HEK293T (cell line): ENCODE measurements at regions not wholly inside any gene's neighbourhood (a gene's known extent, or its start where the extent isn't known, plus 50 kb on each side); places are given as distances from the start of the nearest gene placed in this dataset.

Experiments used
- CTCF ChIA-PET: fragments of 350-600 bp; formaldehyde crosslinking; extraction: SDS; loops from one replicate; lab custom pipeline; 2021; ENCODE audit warnings: antibody characterized with exemption, inconsistent platforms; lab: Yijun Ruan, JAX
- POLR2A ChIA-PET: fragments of 350-600 bp; formaldehyde crosslinking; extraction: SDS; loops from one replicate; lab custom pipeline; 2020; ENCODE audit warnings: antibody characterized with exemption, inconsistent platforms; lab: Yijun Ruan, JAX
- DNase-seq: peaks from one replicate; pipeline ENCODE4 v3.0.0; 2012; ENCODE audit warnings: mixed read lengths; ENCODE audit errors: extremely low spot score
- ARNT ChIP-seq: fragments of 450-650 bp; IDR thresholded peaks from 2 replicates; pipeline ENCODE4 v1.6.1; 2017; ENCODE audit warnings: mild to moderate bottlenecking
- BHLHE40 ChIP-seq: fragments of 450-650 bp; IDR thresholded peaks from 2 replicates; pipeline ENCODE4 v1.6.1; 2016; ENCODE audit warnings: mild to moderate bottlenecking, moderate library complexity, borderline replicate concordance
- CTBP1 ChIP-seq: fragments of 450-650 bp; IDR thresholded peaks from 2 replicates; pipeline ENCODE4 v1.6.1; 2016; ENCODE audit warnings: borderline replicate concordance
- ELF4 ChIP-seq: fragments of 450-650 bp; IDR thresholded peaks from 2 replicates; pipeline ENCODE4 v1.6.1; 2017; ENCODE audit warnings: antibody characterized with exemption
- FOXA1 ChIP-seq: fragments of 450-650 bp; IDR thresholded peaks from 2 replicates; pipeline ENCODE4 v1.6.1; 2016; ENCODE audit warnings: mild to moderate bottlenecking
- FOXK2 ChIP-seq: fragments of 450-650 bp; IDR thresholded peaks from 2 replicates; pipeline ENCODE4 v1.6.1; 2016; ENCODE audit warnings: mild to moderate bottlenecking
- FOXM1 ChIP-seq: fragments of 450-650 bp; IDR thresholded peaks from 2 replicates; pipeline ENCODE4 v1.6.1; 2017; ENCODE audit warnings: mild to moderate bottlenecking, borderline replicate concordance
- HDGF ChIP-seq: fragments of 450-650 bp; IDR thresholded peaks from 2 replicates; pipeline ENCODE4 v1.6.1; 2017; ENCODE audit warnings: antibody characterized with exemption, borderline replicate concordance
- L3MBTL2 ChIP-seq: fragments of 450-650 bp; conservative IDR thresholded peaks from 2 replicates; pipeline ENCODE4 v1.6.1; 2016; ENCODE audit warnings: mild to moderate bottlenecking
- LEF1 ChIP-seq: fragments of 450-650 bp; IDR thresholded peaks from 2 replicates; pipeline ENCODE4 v1.6.1; 2017; ENCODE audit warnings: mild to moderate bottlenecking, borderline replicate concordance
- NFRKB ChIP-seq: fragments of 450-650 bp; IDR thresholded peaks from 2 replicates; pipeline ENCODE4 v1.6.1; 2016; ENCODE audit warnings: mild to moderate bottlenecking, moderate library complexity
- PKNOX1 ChIP-seq: fragments of 450-650 bp; IDR thresholded peaks from 2 replicates; pipeline ENCODE4 v1.6.1; 2016
- SP1 ChIP-seq: fragments of 450-650 bp; IDR thresholded peaks from 2 replicates; pipeline ENCODE4 v1.6.1; 2017
- SUZ12 ChIP-seq: fragments of 450-650 bp; IDR thresholded peaks from 2 replicates; pipeline ENCODE4 v1.6.1; 2016; ENCODE audit warnings: mild to moderate bottlenecking
- TARDBP ChIP-seq: fragments of 450-650 bp; IDR thresholded peaks from 2 replicates; pipeline ENCODE4 v1.6.1; 2016
- ZNF384 ChIP-seq: fragments of 450-650 bp; IDR thresholded peaks from 2 replicates; pipeline ENCODE4 v1.6.1; 2016

GRCh38 chr15:70246623-70247220, 149.0 kb upstream of the TLE3 start:
- no peak for DNase-seq
- ChIA-PET CTCF (interaction anchor here (0.6 kb wide), 1 partner anchor 96 kb away, joined by 3 read pairs; no protein-coding TSS in a partner anchor), POLR2A (no interaction called here)
- no peak for TF ChIP-seq LEF1
- no peak for TF ChIP-seq FOXA1
- no peak for TF ChIP-seq FOXM1
- no peak for TF ChIP-seq SP1
- TF ChIP-seq FOXK2: no peak
- TF ChIP-seq BHLHE40: no peak
- TF ChIP-seq CTBP1: no peak
- no peak for TF ChIP-seq ZNF384
- no peak for TF ChIP-seq ELF4
- TF ChIP-seq L3MBTL2: no peak
- no peak for TF ChIP-seq TARDBP
- TF ChIP-seq SUZ12: no peak
- no peak for TF ChIP-seq PKNOX1
- TF ChIP-seq ARNT: no peak
- TF ChIP-seq NFRKB: no peak
- TF ChIP-seq HDGF: no peak

DNA sequence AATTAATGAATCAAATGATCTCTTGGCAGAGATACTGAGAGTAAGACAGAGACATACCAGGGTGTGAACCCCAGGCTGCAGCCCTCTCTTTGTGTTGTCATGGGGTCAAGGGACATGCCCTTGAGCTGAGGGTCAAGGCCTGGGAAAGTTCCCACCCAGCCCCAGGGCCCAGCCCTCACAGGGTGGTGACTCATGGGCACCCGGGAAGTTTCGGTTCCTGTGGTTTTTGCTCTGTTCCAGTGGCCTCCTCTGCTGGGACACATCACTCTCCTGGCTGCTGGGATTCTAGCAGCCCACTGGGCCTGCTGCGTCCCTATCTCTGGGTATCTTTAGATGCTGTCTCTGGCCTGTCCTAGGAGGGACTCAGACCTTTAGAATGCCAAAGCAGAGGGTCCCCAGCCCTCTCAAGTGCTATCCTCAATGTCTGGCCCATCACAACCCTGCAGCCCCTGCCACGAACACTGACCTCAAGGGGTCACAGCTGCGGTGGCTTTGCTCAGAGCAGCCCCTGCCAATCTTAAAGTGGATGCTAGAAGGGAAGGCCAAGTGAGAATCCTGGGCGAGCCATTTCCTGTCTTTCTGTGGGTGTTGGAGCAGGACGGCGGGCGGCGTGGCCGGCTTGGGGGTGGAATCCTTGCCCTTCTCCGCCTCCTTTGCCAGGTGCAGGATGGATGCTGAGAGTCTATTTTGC, 148.4 kb upstream of the TLE3 start:
- ChIA-PET POLR2A (no interaction called here), CTCF (interaction anchor here (0.6 kb wide), 1 partner anchor 95 kb away, joined by 3 read pairs; no protein-coding TSS in a partner anchor)
- TF ChIP-seq BHLHE40: no peak
- TF ChIP-seq LEF1: no peak
- TF ChIP-seq FOXA1: no peak
- TF ChIP-seq TARDBP: no peak
- TF ChIP-seq PKNOX1: no peak
- no peak for TF ChIP-seq FOXM1
- TF ChIP-seq SP1: no peak
- TF ChIP-seq ARNT: no peak
- TF ChIP-seq CTBP1: no peak
- TF ChIP-seq ZNF384: no peak
- TF ChIP-seq HDGF: no peak
- no peak for TF ChIP-seq FOXK2
- TF ChIP-seq NFRKB: no peak
- TF ChIP-seq L3MBTL2: no peak
- TF ChIP-seq SUZ12: no peak
- no peak for DNase-seq

GRCh38 chr15:70244978-70245542, 147.3 kb upstream of the TLE3 start:
- ChIA-PET POLR2A (no interaction called here), CTCF (no interaction called here)
- no peak for DNase-seq
- TF ChIP-seq FOXA1 (no peak), BHLHE40 (no peak), ZNF384 (no peak), NFRKB (no peak), FOXK2 (no peak), SP1 (no peak), PKNOX1 (no peak), HDGF (no peak), LEF1 (no peak)

- POLR2A ChIA-PET: no interaction called here
These were observed 146.2 kb upstream of the TLE3 start for GRCh38 chr15:70243686-70244540.

More at GRCh38 chr15:70243686-70244540, 146.2 kb upstream of the TLE3 start:
- CTCF ChIA-PET: no interaction called here
- no peak for DNase-seq
- TF ChIP-seq FOXK2 (no peak), FOXM1 (no peak), SUZ12 (no peak), ELF4 (no peak), ARNT (no peak), CTBP1 (no peak), PKNOX1 (no peak), TARDBP (no peak), NFRKB (no peak), HDGF (no peak), ZNF384 (no peak), LEF1 (no peak), FOXA1 (no peak), L3MBTL2 (no peak), SP1 (no peak)
